IPS DF 19.7 (cell line): ENCODE measurements at regions not wholly inside any gene's neighbourhood (a gene's known extent, or its start where the extent isn't known, plus 50 kb on each side); places are given as distances from the start of the nearest gene placed in this dataset.
"Not testable (repeated sequence)": the region's sequence is repeated elsewhere in the genome, so short reads cannot be mapped to it uniquely, and the experiment has no call there.

Experiments
- DNase-seq: peaks from one replicate; pipeline ENCODE4 v3.0.0-alpha.2; 2013; ENCODE audit warnings: low read depth, low spot score

GRCh38 chrX:95956745-95957144 is 727.9 kb upstream of the DIAPH2 start:
- no peak for DNase-seq

- DNase-seq: not testable (repeated sequence)
These were observed 711.1 kb upstream of the DIAPH2 start for GRCh38 chrX:95973456-95974095.

- DNase-seq: no peak
These were observed 710.6 kb upstream of the DIAPH2 start for GRCh38 chrX:95974096-95974470.

- DNase-seq: no peak
These were observed 709.8 kb upstream of the DIAPH2 start for GRCh38 chrX:95974890-95975289.

- no peak for DNase-seq
These were observed 689.1 kb upstream of the DIAPH2 start for GRCh38 chrX:95995583-95995982.

GRCh38 chrX:95996294-95996693 is 688.3 kb upstream of the DIAPH2 start:
- DNase-seq: no peak

- DNase-seq: no peak
These were observed 682.2 kb upstream of the DIAPH2 start for GRCh38 chrX:96002431-96002830.

GRCh38 chrX:96004386-96004785 is 680.3 kb upstream of the DIAPH2 start:
- no peak for DNase-seq

GRCh38 chrX:96006281-96006680 is 678.4 kb upstream of the DIAPH2 start:
- no peak for DNase-seq

- DNase-seq: no peak
These were observed 657.2 kb upstream of the DIAPH2 start for GRCh38 chrX:96027407-96027806.

- DNase-seq: no peak
These were observed 632.6 kb upstream of the DIAPH2 start for GRCh38 chrX:96052078-96052477.

GRCh38 chrX:96081891-96082290 is 602.8 kb upstream of the DIAPH2 start:
- DNase-seq: no peak

- DNase-seq: no peak
These were observed 590.0 kb upstream of the DIAPH2 start for GRCh38 chrX:96094616-96095015.

- no peak for DNase-seq
These were observed 586.2 kb upstream of the DIAPH2 start for GRCh38 chrX:96098471-96098870.

GRCh38 chrX:96102997-96103396 is 581.6 kb upstream of the DIAPH2 start:
- DNase-seq: no peak

GRCh38 chrX:96112689-96113088 is 572.0 kb upstream of the DIAPH2 start:
- DNase-seq: no peak

- DNase-seq: no peak
These were observed 558.5 kb upstream of the DIAPH2 start for GRCh38 chrX:96126182-96126581.

- DNase-seq: not testable (repeated sequence)
These were observed 556.6 kb upstream of the DIAPH2 start for GRCh38 chrX:96128058-96128457.

GRCh38 chrX:96140796-96141195 is 543.8 kb upstream of the DIAPH2 start:
- DNase-seq: no peak

GRCh38 chrX:96147681-96148080 is 537.0 kb upstream of the DIAPH2 start:
- no peak for DNase-seq

GRCh38 chrX:96170626-96171025 is 514.0 kb upstream of the DIAPH2 start:
- DNase-seq: no peak

- DNase-seq: no peak
These were observed 507.7 kb upstream of the DIAPH2 start for GRCh38 chrX:96176921-96177320.

GRCh38 chrX:96181605-96182004 is 503.0 kb upstream of the DIAPH2 start:
- no peak for DNase-seq

- no peak for DNase-seq
These were observed 502.3 kb upstream of the DIAPH2 start for GRCh38 chrX:96182366-96182765.
